Psoas muscle (tissue), 7 donors: ENCODE measurements at regions not wholly inside any gene's neighbourhood (a gene's known extent, or its start where the extent isn't known, plus 50 kb on each side); places are given as distances from the start of the nearest gene placed in this dataset.

ENCODE experiments used
- ATAC-seq, 4 donors: fragments of 200-7000 bp; cut with Tn5 transposase; one replicate each; pipeline ENCODE4 v1.9.1; 2020; ENCODE audit warnings: moderate library complexity in 3 of 4, mild to moderate bottlenecking in 2 of 4
- DNase-seq, 2 donors: peaks; one replicate each; pipeline ENCODE4 v3.0.0-alpha.2; 2020
- H3K27ac ChIP-seq: fragments of 200-600 bp; one replicate; pipeline ENCODE4 v1.8.0; 2022
- H3K27me3 ChIP-seq, 3 donors: fragments of 200-600 bp in 1 of 3; one replicate each; pipeline versions ENCODE4 v1.6.1 to v1.8.0; 2013 to 2022; ENCODE audit warnings: low read length in 2 of 3, mild to moderate bottlenecking in 2 of 3, moderate library complexity in 1 of 3; ENCODE audit not compliant: insufficient read depth in 3 of 3
- H3K36me3 ChIP-seq, 2 donors: fragments of 200-600 bp in 1 of 2; one replicate each; pipeline versions ENCODE4 v1.6.1 to v1.8.0; 2013 to 2022; ENCODE audit warnings: low read depth in 1 of 2, mild to moderate bottlenecking in 1 of 2, moderate library complexity in 1 of 2; ENCODE audit not compliant: insufficient read depth in 1 of 2
- H3K4me1 ChIP-seq: fragments of 200-600 bp; one replicate; pipeline ENCODE4 v1.8.0; 2022
- H3K4me3 ChIP-seq: fragments of 200-600 bp; one replicate; pipeline ENCODE4 v1.8.0; 2022; ENCODE audit warnings: mild to moderate bottlenecking
- H3K9me3 ChIP-seq: fragments of 200-600 bp; one replicate; pipeline ENCODE4 v1.8.0; 2022
- CTCF ChIP-seq: fragments of 200-600 bp; IDR thresholded peaks from one replicate; pipeline ENCODE4 v1.8.0; 2022; ENCODE audit warnings: antibody characterized with exemption
- WGBS, 3 donors: extraction: QIAGEN DNeasy Blood & Tissue Kit; methylation state at CpG; one replicate each; pipeline versions ENCODE4 v1.1.6 to v1.1.7; 2013; 5-methylcytosine and 5-hydroxymethylcytosine counted together
- intact Hi-C, 2 donors: fragments of 100-400 bp; cut with DNase I; formaldehyde crosslinking; loops; one replicate each; pipeline versions ENCODE4 v1.11.0 to v1.14.2; 2022
- donor health status: healthy with polysubstance abuse.
- donor health status: DM: no; HTN: no; CAD: no; lungs with moderate emphysema.
- donor health status: Bipolar disorder and iron deficiency.
- donor health status: healthy.
- donor health status: DM: yes; HTN: yes; CAD: no.
- donor health status: DM: no; HTN: no; CAD: no.
- donor health status: DM: yes; HTN: yes; CAD: no.

DNA sequence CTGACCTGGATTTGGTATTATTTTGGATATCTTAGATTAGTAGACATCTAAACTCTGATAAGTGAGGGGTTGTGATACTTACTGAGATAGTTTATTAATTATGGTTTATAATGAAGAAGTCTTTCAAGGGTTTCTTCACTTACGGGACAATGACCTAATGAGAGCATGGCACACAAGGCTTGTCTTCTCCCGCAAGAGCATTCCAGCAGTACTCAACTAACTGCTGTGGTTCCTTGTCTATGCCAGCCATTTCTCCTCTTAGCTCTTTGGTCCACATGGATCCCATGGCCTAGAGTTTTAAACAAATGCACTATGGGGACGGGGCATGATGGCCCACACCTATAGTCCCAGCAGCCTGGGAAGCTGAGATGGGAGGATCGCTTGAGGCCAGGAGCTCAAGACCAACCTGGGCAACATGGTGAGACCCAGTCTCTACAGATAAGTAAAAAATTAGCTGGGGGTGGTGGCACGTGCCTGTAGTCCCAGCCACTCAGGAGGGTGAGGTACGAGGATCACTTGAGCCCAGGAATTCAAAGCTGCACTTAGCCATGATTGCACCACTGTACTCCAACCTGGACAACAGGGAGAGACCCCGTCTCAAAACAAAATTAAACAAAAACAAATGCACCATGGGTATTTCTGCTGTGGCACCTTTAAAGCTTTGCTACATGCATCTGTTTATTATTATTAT, 161.7 kb upstream of the MYCN start:
- TF ChIP-seq CTCF, result no peak
- Histone ChIP-seq H3K9me3 (no peaks in the 10 kb centered on the region), H3K4me1 (no peaks in the 10 kb centered on the region), H3K27ac (no peak overlapping the region), H3K36me3 (no peaks in the 10 kb centered on the region), H3K4me3 (no peak overlapping the region), H3K27me3 (peaks cover 0 to 3% (median 0%) of the 10 kb centered on the region in 3 donors)
- no peak for ATAC-seq
- WGBS, 3 donors, result 81 to 84% (median 82%) methylated on average over 7 of the region's 7 CpGs
- intact Hi-C loops, result no loop called here
- DNase-seq, result no peak

- no peak for ATAC-seq
- Histone ChIP-seq H3K27ac (no peak overlapping the region), H3K4me1 (no peaks in the 10 kb centered on the region), H3K36me3 (no peaks in the 10 kb centered on the region), H3K4me3 (no peak overlapping the region), H3K27me3 (peaks cover 0 to 6% (median 0%) of the 10 kb centered on the region in 3 donors), H3K9me3 (no peaks in the 10 kb centered on the region)
- intact Hi-C loops, result no loop called here
- no peak for TF ChIP-seq CTCF
- WGBS, 3 donors, result 91 to 93% (median 93%) methylated on average over 7 of the region's 7 CpGs
- DNase-seq, result no peak
These were observed 160.8 kb upstream of the MYCN start for GRCh38 chr2:15779381-15780041.

- no peak for DNase-seq
- intact Hi-C loops, result no loop called here
- H3K4me1 ChIP-seq, result no peaks in the 10 kb centered on the region
- peaks cover 0 to 6% (median 0%) of the 10 kb centered on the region in 3 donors for H3K27me3 ChIP-seq
- H3K4me3 ChIP-seq, result no peak overlapping the region
- no peaks in the 10 kb centered on the region for H3K36me3 ChIP-seq
- H3K27ac ChIP-seq, result no peak overlapping the region
- TF ChIP-seq CTCF, result no peak
- ATAC-seq, result no peak
- H3K9me3 ChIP-seq, result no peaks in the 10 kb centered on the region
- 65 to 75% (median 69%) methylated on average over 7 of the region's 7 CpGs for WGBS, 3 donors
These were observed 160.1 kb upstream of the MYCN start for GRCh38 chr2:15780234-15780633.

- no peaks in the 10 kb centered on the region for H3K4me1 ChIP-seq
- ATAC-seq, result no peak
- WGBS, 3 donors, result 58 to 72% (median 63%) methylated on average over 8 to 9 of the region's 9 CpGs
These were observed 159.3 kb upstream of the MYCN start for GRCh38 chr2:15780912-15781574.

More at GRCh38 chr2:15780912-15781574, 159.3 kb upstream of the MYCN start:
- DNase-seq, result no peak
- no peaks in the 10 kb centered on the region for H3K36me3 ChIP-seq
- no peaks in the 10 kb centered on the region for H3K9me3 ChIP-seq
- peaks cover 0 to 6% (median 0%) of the 10 kb centered on the region in 3 donors for H3K27me3 ChIP-seq
- intact Hi-C loops, result no loop called here
- no peak for TF ChIP-seq CTCF
- H3K27ac ChIP-seq, result no peak overlapping the region
- no peak overlapping the region for H3K4me3 ChIP-seq
